H9 (cell line): ENCODE measurements at regions not wholly inside any gene's neighbourhood (a gene's known extent, or its start where the extent isn't known, plus 50 kb on each side); places are given as distances from the start of the nearest gene placed in this dataset.
A peak's percentile ranks its signal among the peaks of the same experiment; 100 is the strongest.

Experiments used
- DNase-seq: peaks from one replicate; pipeline ENCODE4 v3.0.0-alpha.2; 2017
- H2AFZ ChIP-seq: one replicate; pipeline ENCODE4 v1.6.1; 2013; ENCODE audit warnings: mild to moderate bottlenecking, low read length, control low read depth, moderate library complexity
- H2AK5ac ChIP-seq: 2 replicates; pipeline ENCODE4 v1.6.1; 2013; ENCODE audit warnings: low read length, control low read depth, mixed read lengths; ENCODE audit not compliant: insufficient read length
- H2BK120ac ChIP-seq: one replicate; pipeline ENCODE4 v1.6.1; 2013; ENCODE audit warnings: low read depth, mild to moderate bottlenecking, low read length, control low read depth, inconsistent platforms; ENCODE audit not compliant: poor library complexity, severe bottlenecking
- H2BK12ac ChIP-seq: 2 replicates; pipeline ENCODE4 v1.6.1; 2013; ENCODE audit warnings: low read length, control low read depth, mixed read lengths, low read depth; ENCODE audit not compliant: insufficient read length
- H2BK15ac ChIP-seq: 2 replicates; pipeline ENCODE4 v1.6.1; 2013; ENCODE audit warnings: low read depth, low read length, control low read depth
- H2BK20ac ChIP-seq: one replicate; pipeline ENCODE4 v1.6.1; 2013; ENCODE audit warnings: low read depth, mild to moderate bottlenecking, low read length, control low read depth, inconsistent platforms; ENCODE audit not compliant: poor library complexity, severe bottlenecking
- H2BK5ac ChIP-seq: 2 replicates; pipeline ENCODE4 v1.6.1; 2013; ENCODE audit warnings: low read length, control low read depth, mixed read lengths; ENCODE audit not compliant: insufficient read length
- H3K14ac ChIP-seq: 2 replicates; pipeline ENCODE4 v1.6.1; 2013; ENCODE audit warnings: low read length, control low read depth; ENCODE audit not compliant: insufficient read depth
- H3K18ac ChIP-seq: 2 replicates; pipeline ENCODE4 v1.6.1; 2013; ENCODE audit warnings: low read depth, mild to moderate bottlenecking, mixed read lengths, low read length, control low read depth; ENCODE audit not compliant: insufficient read length
- H3K23ac ChIP-seq: 2 replicates; pipeline ENCODE4 v1.6.1; 2013; ENCODE audit warnings: low read length, control low read depth, mixed read lengths, low read depth; ENCODE audit not compliant: insufficient read length
- H3K23me2 ChIP-seq: 2 replicates; pipeline ENCODE4 v1.6.1; 2013; ENCODE audit warnings: low read depth, mild to moderate bottlenecking, mixed read lengths, low read length, control low read depth; ENCODE audit not compliant: insufficient read length, poor library complexity, severe bottlenecking
- H3K27ac ChIP-seq: 2 replicates; pipeline ENCODE4 v1.5.1; 2013; ENCODE audit warnings: low read length, control low read depth, mixed read lengths, low read depth; ENCODE audit not compliant: insufficient read length
- H3K27me3 ChIP-seq: 2 replicates; pipeline ENCODE4 v1.6.1; 2013; ENCODE audit warnings: low read length, control low read depth, inconsistent platforms; ENCODE audit not compliant: insufficient read depth
- H3K4ac ChIP-seq: 2 replicates; pipeline ENCODE4 v1.6.1; 2013; ENCODE audit warnings: low read depth, mild to moderate bottlenecking, control low read depth, inconsistent platforms, low read length, moderate library complexity
- H3K4me1 ChIP-seq: 2 replicates; pipeline ENCODE4 v1.6.1; 2013; ENCODE audit warnings: low read length, control low read depth, inconsistent platforms; ENCODE audit not compliant: insufficient read depth
- H3K4me2 ChIP-seq: 2 replicates; pipeline ENCODE4 v1.6.1; 2013; ENCODE audit warnings: low read length, control low read depth, mixed read lengths; ENCODE audit not compliant: insufficient read length, insufficient read depth
- H3K56ac ChIP-seq: 2 replicates; pipeline ENCODE4 v1.6.1; 2013; ENCODE audit warnings: low read depth, mild to moderate bottlenecking, mixed read lengths, low read length, control low read depth; ENCODE audit not compliant: insufficient read length
- H3K79me1 ChIP-seq: 2 replicates; pipeline ENCODE4 v1.6.1; 2013; ENCODE audit warnings: low read depth, mild to moderate bottlenecking, moderate library complexity, low read length, control low read depth, inconsistent platforms; ENCODE audit not compliant: insufficient read depth, poor library complexity, severe bottlenecking
- H3K79me2 ChIP-seq: 2 replicates; pipeline ENCODE4 v1.6.1; 2013; ENCODE audit warnings: low read length, control low read depth, inconsistent platforms; ENCODE audit not compliant: insufficient read depth
- H3K9ac ChIP-seq: 2 replicates; pipeline ENCODE4 v1.6.1; 2013; ENCODE audit warnings: low read length, control low read depth, mixed read lengths; ENCODE audit not compliant: insufficient read length; ENCODE audit errors: extremely low read depth
- H3K9me3 ChIP-seq: one replicate; pipeline ENCODE4 v1.6.1; 2013; ENCODE audit warnings: low read depth, low read length, inconsistent platforms; ENCODE audit not compliant: control insufficient read depth
- H3T11ph ChIP-seq: one replicate; pipeline ENCODE4 v1.6.1; 2013; ENCODE audit warnings: mild to moderate bottlenecking, low read length, control low read depth, inconsistent platforms
- H4K20me1 ChIP-seq: one replicate; pipeline ENCODE4 v1.6.1; 2013; ENCODE audit not compliant: control insufficient read depth, insufficient read length, insufficient read depth
- H4K5ac ChIP-seq: 2 replicates; pipeline ENCODE4 v1.6.1; 2013; ENCODE audit warnings: low read depth, mild to moderate bottlenecking, mixed read lengths, low read length, control low read depth; ENCODE audit not compliant: insufficient read length
- H4K8ac ChIP-seq: replicated peaks from 2 replicates; pipeline ENCODE4 v1.6.1; 2013; ENCODE audit warnings: low read length, control low read depth, mixed read lengths, low read depth; ENCODE audit not compliant: insufficient read length
- H4K91ac ChIP-seq: 2 replicates; pipeline ENCODE4 v1.6.1; 2013; ENCODE audit warnings: low read depth, mild to moderate bottlenecking, moderate library complexity, mixed read lengths, low read length, control low read depth; ENCODE audit not compliant: insufficient read length
- H3K27ac Mint-ChIP-seq, 3 experiments: 2 replicates in 2 of 3; 3 replicates in 1 of 3; pipeline ENCODE4 v1.8.0; 2020 to 2021; ENCODE audit warnings: mixed read lengths in 3 of 3, mild to moderate bottlenecking in 1 of 3, moderate library complexity in 1 of 3
- H3K27me3 Mint-ChIP-seq: 2 replicates; pipeline ENCODE4 v1.8.0; 2021; ENCODE audit warnings: low read depth, mild to moderate bottlenecking, moderate library complexity, mixed read lengths
- H3K36me3 Mint-ChIP-seq, 3 experiments: 2 replicates in 2 of 3; 3 replicates in 1 of 3; pipeline ENCODE4 v1.8.0; 2020 to 2021; ENCODE audit warnings: low read depth in 3 of 3, mixed read lengths in 3 of 3; ENCODE audit not compliant: insufficient read depth in 1 of 3
- H3K4me1 Mint-ChIP-seq, 2 experiments: 2 replicates each; pipeline ENCODE4 v1.8.0; 2020; ENCODE audit warnings: mixed read lengths in 2 of 2
- H3K4me3 Mint-ChIP-seq, 2 experiments: 2 replicates in 1 of 2; 3 replicates in 1 of 2; pipeline ENCODE4 v1.8.0; 2020 to 2021; ENCODE audit warnings: mild to moderate bottlenecking in 2 of 2, mixed read lengths in 2 of 2, moderate library complexity in 1 of 2
- H3K9me3 Mint-ChIP-seq, 2 experiments: 2 replicates in 1 of 2; 3 replicates in 1 of 2; pipeline ENCODE4 v1.8.0; 2020; ENCODE audit warnings: mild to moderate bottlenecking in 2 of 2, mixed read lengths in 2 of 2, moderate library complexity in 1 of 2
- CTCF ChIP-seq: fragments of 200-600 bp; sonication (generic); conservative IDR thresholded peaks from 3 replicates; pipeline ENCODE4 v1.8.0; 2021; ENCODE audit warnings: antibody characterized with exemption, mild to moderate bottlenecking
- WGBS: extraction: QIAGEN DNeasy Blood & Tissue Kit; methylation state at CpG from one replicate; pipeline ENCODE4 v1.1.7; 2013; ENCODE audit warnings: missing lambda C conversion rate, low lambda C conversion rate, mixed read lengths; ENCODE audit not compliant: insufficient read length; ENCODE audit errors: extremely low coverage; 5-methylcytosine and 5-hydroxymethylcytosine counted together

- Histone ChIP-seq H2AK5ac (no peak overlapping the region), H3K18ac (no peak overlapping the region), H3K23ac (no peak overlapping the region), H2BK15ac (no peak overlapping the region), H3K14ac (no peak overlapping the region), H4K8ac (no peak overlapping the region), H3K27me3 (no peaks in the 10 kb centered on the region), H3K4me1 (no peaks in the 10 kb centered on the region), H2BK120ac (no peak overlapping the region), H3K27ac (no peak overlapping the region), H3K56ac (no peak overlapping the region), H3K79me1 (no peaks in the 10 kb centered on the region), H2AFZ (no peak overlapping the region), H4K91ac (no peak overlapping the region), H3K79me2 (no peaks in the 10 kb centered on the region), H2BK20ac (no peak overlapping the region), H3K9me3 (no peaks in the 10 kb centered on the region), H3K4ac (no peak overlapping the region), H4K5ac (no peak overlapping the region), H2BK5ac (no peak overlapping the region), H2BK12ac (no peak overlapping the region), H4K20me1 (no peaks in the 10 kb centered on the region), H3K23me2 (no peaks in the 10 kb centered on the region), H3K9ac (no peak overlapping the region), H3K4me2 (no peak overlapping the region), H3T11ph (no peak overlapping the region)
- Mint-ChIP-seq H3K27me3 (no peaks in the 10 kb centered on the region), H3K27ac (peak overlapping the region in 1 of 3 experiments; percentile 44; a peak in 1 of 7 replicates), H3K36me3 (peaks cover 0 to 5% (median 0%) of the 10 kb centered on the region in 3 experiments; a peak in 3 of 7 replicates), H3K9me3 (peaks cover 0 to 6% of the 10 kb centered on the region in 2 experiments; a peak in 4 of 5 replicates), H3K4me1 (no peaks in the 10 kb centered on the region), H3K4me3 (no peak overlapping the region)
- TF ChIP-seq CTCF: no peak
- no peak for DNase-seq
- WGBS: no CpG with 5 or more reads among the region's 3 CpGs
These were observed 412.8 kb downstream of the SLITRK6 start for GRCh38 chr13:85386424-85386823.
